Cardiac septum (tissue), 1 donor: ENCODE measurements at regions not wholly inside any gene's neighbourhood (a gene's known extent, or its start where the extent isn't known, plus 50 kb on each side); places are given as distances from the start of the nearest gene placed in this dataset.

Experiments
- DNase-seq: peaks from one replicate; pipeline ENCODE4 v3.0.0-alpha.2; 2020; ENCODE audit warnings: low spot score
- intact Hi-C: fragments of 100-400 bp; cut with DNase I; formaldehyde crosslinking; loops from one replicate; pipeline ENCODE4 v1.14.0; 2022
- donor health status: DM: no; HTN: no; CAD: no.

DNA sequence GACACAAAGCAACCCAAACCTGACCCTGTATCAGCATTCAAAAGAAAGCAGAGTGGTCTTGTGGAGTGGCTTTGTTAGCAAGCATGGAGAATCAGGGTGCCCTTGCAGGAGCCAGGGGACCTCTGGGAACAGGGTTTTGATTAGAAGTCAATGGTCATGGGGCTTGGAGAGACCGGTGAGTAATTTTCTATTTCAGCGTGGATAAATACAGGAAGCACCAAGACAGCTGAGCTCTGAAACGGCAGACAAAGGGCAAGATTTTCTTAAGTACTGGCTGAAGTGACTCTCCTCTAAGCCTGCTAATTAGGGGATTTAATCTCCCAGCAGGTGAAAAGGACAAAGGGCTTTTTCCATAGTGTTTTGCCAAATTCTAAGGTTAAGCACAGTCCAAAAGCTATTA is 78.0 kb upstream of the GAREM1 start:
- intact Hi-C loops = loop anchor here (1.0 to 5.0 kb wide), 3 partner anchors 76 to 390 kb away; partner anchors contain the start of gene GAREM1
- no peak for DNase-seq

DNA sequence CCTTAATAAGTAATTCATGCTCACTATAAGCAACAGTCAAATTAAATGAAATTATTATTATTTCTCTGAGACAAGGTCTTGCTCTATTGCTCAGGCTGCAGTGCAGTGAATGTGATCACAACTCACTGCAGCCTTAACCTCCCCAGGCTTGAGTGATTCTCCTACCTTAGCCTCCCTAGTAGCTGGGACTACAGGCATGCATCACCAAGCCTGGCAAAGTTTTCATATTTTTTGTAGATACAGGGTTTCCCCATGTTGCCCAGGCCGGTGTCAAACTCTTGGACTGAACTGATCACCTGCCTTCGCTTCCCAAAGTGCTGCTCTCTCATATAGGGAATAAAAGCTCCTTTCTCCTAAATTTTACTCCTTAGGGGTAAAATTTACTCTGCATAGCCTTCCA is 74.9 kb upstream of the GAREM1 start:
- no peak for DNase-seq
- intact Hi-C loops = loop anchor here (5.0 kb wide), 1 partner anchor 73 kb away; the partner anchor contains the start of gene GAREM1

DNA sequence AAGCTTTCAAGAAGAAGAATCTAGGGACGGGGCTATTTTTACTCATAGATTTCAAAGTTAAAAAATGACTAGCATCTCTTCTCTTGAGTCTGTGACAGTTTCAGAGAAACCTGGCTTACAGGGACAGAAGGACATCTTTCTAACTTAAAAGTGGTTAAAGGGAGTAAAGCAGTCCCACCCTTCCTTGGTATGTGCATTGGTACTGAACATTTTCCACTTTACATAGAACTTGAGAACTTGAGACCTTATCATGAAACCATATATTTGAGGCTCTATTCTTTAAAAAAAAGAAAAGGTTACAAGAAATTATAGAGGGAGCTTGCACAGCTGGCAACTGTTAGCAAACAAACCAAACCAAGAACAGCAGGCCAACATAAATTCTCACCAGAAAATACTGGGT is 73.4 kb upstream of the GAREM1 start:
- intact Hi-C loops = no loop called here
- DNase-seq = no peak

DNA sequence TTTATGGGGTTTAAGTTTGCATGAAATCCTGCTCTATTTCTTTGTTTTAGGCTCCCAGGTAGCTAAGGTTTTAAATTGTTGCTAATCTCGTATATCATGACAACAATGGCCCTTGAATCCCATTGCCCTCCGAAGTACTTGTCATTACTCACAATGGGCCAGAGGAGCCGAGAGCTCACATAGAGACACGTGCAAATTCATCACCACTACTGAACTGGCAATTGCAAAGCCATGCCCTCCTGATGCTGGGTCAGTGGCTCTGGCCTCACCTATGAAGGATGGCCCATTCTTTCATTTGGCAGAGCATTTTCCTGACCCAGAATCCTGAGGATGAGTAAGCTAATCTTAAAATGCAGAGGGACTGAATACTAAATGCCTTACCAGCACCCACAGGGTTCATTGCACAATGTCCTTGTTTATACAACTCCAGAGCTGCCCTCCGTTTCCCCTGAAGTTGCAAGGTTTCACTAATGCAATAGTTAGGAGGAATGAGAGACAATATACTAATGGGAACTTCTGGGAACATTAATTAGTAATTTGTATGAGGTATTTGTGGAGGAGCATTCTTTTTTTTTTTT is 71.6 kb upstream of the GAREM1 start:
- intact Hi-C loops = no loop called here
- no peak for DNase-seq

DNA sequence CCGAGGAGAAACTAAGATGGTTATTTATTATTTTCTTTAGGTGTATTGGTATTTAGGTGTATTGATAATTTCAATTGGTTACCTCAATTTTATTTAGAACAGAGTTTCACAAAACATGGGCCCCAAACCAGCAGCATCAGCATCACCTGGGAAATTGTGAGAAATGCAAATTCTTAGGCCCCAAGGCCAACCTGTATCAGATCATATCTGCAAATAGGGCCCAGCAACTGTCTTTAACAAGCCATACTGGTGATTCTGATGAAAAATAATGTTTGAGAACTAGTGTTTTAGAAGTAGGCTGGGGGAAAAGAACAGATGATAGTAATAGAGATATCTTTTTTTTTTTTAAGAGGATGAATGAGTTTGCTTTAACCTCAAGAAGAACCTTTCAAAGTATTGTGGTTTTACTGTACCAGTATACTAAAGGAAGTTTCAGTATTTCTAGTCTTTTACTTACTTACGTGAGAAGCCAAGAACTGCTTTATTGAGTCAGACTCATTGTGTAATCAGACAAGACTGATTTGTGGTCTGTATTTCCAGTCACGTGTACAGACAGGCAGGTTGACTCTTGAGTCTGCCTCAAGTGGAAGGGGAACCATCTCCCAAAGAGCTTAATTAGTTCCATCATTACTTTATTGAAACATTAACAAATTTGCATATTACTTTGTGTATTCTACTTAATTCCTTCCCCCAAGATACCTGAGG is 60.4 kb upstream of the GAREM1 start:
- intact Hi-C loops = no loop called here
- no peak for DNase-seq

DNA sequence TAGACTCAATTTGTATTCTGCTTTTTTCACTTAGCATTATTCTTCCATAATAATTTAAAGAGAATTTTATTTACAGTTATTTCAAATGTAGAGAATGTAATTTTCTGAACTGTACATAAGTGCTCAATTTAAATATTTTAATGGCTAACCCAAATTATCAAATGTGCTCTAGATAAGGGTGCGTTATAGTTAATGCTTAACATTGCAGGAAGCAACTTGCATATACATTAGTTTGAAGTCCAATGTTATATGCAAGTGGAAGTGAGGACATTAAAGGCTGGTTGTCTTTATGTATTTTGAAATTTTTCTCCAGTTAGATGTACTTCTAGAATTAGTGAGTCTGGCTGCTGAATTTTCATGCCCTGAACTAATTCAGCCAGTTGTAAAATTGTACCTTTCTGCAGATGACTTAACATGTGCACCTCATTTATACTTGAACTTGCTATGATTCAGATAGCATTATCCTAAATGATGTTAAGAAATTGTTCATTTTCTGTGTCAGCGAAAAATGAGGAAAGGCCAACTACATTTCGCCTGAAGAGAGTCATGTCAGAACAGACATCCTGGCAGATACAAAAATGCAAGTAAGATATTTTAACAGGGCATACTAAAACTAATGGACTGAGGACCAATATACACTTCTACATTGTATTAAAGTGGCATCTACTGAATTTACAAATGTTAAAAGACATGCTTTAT is 59.2 kb upstream of the GAREM1 start:
- no peak for DNase-seq
- intact Hi-C loops = no loop called here

DNA sequence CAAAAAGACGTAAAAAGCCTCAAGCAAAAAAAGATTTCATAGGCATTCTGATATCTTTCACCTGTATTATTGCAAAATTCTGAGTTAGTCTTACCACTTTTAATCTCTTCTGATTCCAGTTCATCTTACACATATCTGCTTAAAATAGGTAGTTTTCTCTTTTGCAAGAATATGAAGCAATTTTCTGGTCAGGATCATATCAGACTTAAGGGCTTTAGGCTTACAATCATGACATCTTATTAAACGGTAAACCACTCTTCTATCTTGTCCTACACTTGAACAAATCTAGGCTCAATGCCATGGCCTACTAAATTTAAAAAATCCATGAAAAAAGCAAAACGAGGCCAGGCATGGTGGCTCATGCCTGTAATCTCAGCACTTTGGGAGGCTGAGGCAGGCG is 50.1 kb upstream of the GAREM1 start:
- intact Hi-C loops = no loop called here
- DNase-seq = no peak
